DOHH2 (cell line): ENCODE measurements at regions not wholly inside any gene's neighbourhood (a gene's known extent, or its start where the extent isn't known, plus 50 kb on each side); places are given as distances from the start of the nearest gene placed in this dataset.

Source experiments
- H3F3A ChIP-seq: fragments of 200-600 bp; sonication (generic), shearing (Covaris generic); 2 replicates; pipeline ENCODE4 v1.6.0; 2016; ENCODE audit warnings: antibody characterized with exemption, mild to moderate bottlenecking; ENCODE audit not compliant: control insufficient read depth, insufficient read depth
- H3K27ac ChIP-seq: fragments of 200-600 bp; sonication (generic); 2 replicates; pipeline ENCODE4 v1.5.1; 2014; ENCODE audit warnings: low read depth, mild to moderate bottlenecking, low read length, moderate library complexity
- H3K27me3 ChIP-seq: fragments of 200-600 bp; sonication (generic); 2 replicates; pipeline ENCODE4 v1.6.1; 2014; ENCODE audit warnings: mild to moderate bottlenecking, low read length, mixed read lengths; ENCODE audit not compliant: control insufficient read depth
- H3K36me3 ChIP-seq: fragments of 200-600 bp; sonication (generic); 2 replicates; pipeline ENCODE4 v1.6.1; 2014; ENCODE audit warnings: mild to moderate bottlenecking, low read length, moderate library complexity, mixed read lengths; ENCODE audit not compliant: control insufficient read depth
- H3K4me1 ChIP-seq: fragments of 200-600 bp; sonication (generic); 2 replicates; pipeline ENCODE4 v1.6.1; 2014; ENCODE audit warnings: mild to moderate bottlenecking, low read length, mixed read lengths; ENCODE audit not compliant: control insufficient read depth
- H3K4me2 ChIP-seq: fragments of 200-600 bp; sonication (generic); 2 replicates; pipeline ENCODE4 v1.6.0; 2014; ENCODE audit warnings: mild to moderate bottlenecking, low read length, moderate library complexity
- H3K4me3 ChIP-seq: fragments of 200-600 bp; sonication (generic); 2 replicates; pipeline ENCODE4 v1.5.1; 2014; ENCODE audit warnings: mild to moderate bottlenecking, low read length, mixed read lengths
- H3K79me2 ChIP-seq: fragments of 200-600 bp; sonication (generic); 2 replicates; pipeline ENCODE4 v1.6.1; 2014; ENCODE audit warnings: mild to moderate bottlenecking, low read length, mixed read lengths; ENCODE audit not compliant: control insufficient read depth
- H3K9me2 ChIP-seq: fragments of 200-600 bp; sonication (generic); replicated peaks from 2 replicates; pipeline ENCODE4 v1.6.1; 2014; ENCODE audit warnings: mild to moderate bottlenecking, low read length, mixed read lengths; ENCODE audit not compliant: control insufficient read depth
- H3K9me3 ChIP-seq: fragments of 200-600 bp; sonication (generic); 2 replicates; pipeline ENCODE4 v1.6.1; 2014; ENCODE audit warnings: antibody characterized with exemption, low read length, mixed read lengths; ENCODE audit not compliant: control insufficient read depth, insufficient read depth
- H4K20me1 ChIP-seq: fragments of 200-600 bp; sonication (generic); 2 replicates; pipeline ENCODE4 v1.6.0; 2014; ENCODE audit warnings: low read depth, mild to moderate bottlenecking, antibody characterized with exemption, low read length, moderate library complexity; ENCODE audit not compliant: control insufficient read depth, insufficient read depth
- CTCF ChIP-seq: fragments of 200-600 bp; sonication (generic); IDR thresholded peaks from one replicate; pipeline ENCODE4 v1.5.1; 2014; ENCODE audit warnings: antibody characterized with exemption, mild to moderate bottlenecking, low read depth, low read length; ENCODE audit not compliant: poor library complexity, severe bottlenecking
- EZH2phosphoT487 ChIP-seq: fragments of 200-600 bp; sonication (generic); IDR thresholded peaks from 2 replicates; pipeline ENCODE4 v1.6.1; 2017; ENCODE audit warnings: borderline replicate concordance, mild to moderate bottlenecking, antibody characterized with exemption, low read length, moderate library complexity, mixed read lengths

GRCh38 chr2:139790807-139791752 lies 1010.9 kb upstream of the NXPH2 start:
- Histone ChIP-seq H3K27ac (no peak overlapping the region), H3K4me3 (no peak overlapping the region), H3K36me3 (no peaks in the 10 kb centered on the region), H3K79me2 (no peaks in the 10 kb centered on the region), H3K4me2 (no peak overlapping the region), H3F3A (no peaks in the 10 kb centered on the region), H3K9me2 (no peaks in the 10 kb centered on the region), H4K20me1 (no peaks in the 10 kb centered on the region), H3K4me1 (no peaks in the 10 kb centered on the region), H3K9me3 (no peaks in the 10 kb centered on the region), H3K27me3 (no peaks in the 10 kb centered on the region)
- TF ChIP-seq EZH2phosphoT487 (no peak), CTCF (peak; percentile 35)

- Histone ChIP-seq H3K9me3 (no peaks in the 10 kb centered on the region), H4K20me1 (no peaks in the 10 kb centered on the region), H3K27me3 (no peaks in the 10 kb centered on the region), H3K79me2 (no peaks in the 10 kb centered on the region), H3K36me3 (no peaks in the 10 kb centered on the region), H3K9me2 (no peaks in the 10 kb centered on the region), H3K4me3 (no peak overlapping the region), H3K4me2 (no peak overlapping the region), H3K27ac (no peak overlapping the region), H3F3A (no peaks in the 10 kb centered on the region), H3K4me1 (no peaks in the 10 kb centered on the region)
- TF ChIP-seq EZH2phosphoT487 (no peak), CTCF (no peak)
These were observed 1009.9 kb upstream of the NXPH2 start for GRCh38 chr2:139790136-139790535.

GRCh38 chr2:139778732-139779131 lies 998.5 kb upstream of the NXPH2 start:
- H3K9me2 ChIP-seq = no peaks in the 10 kb centered on the region
- H3K79me2 ChIP-seq = no peaks in the 10 kb centered on the region
- no peaks in the 10 kb centered on the region for H3F3A ChIP-seq
- no peaks in the 10 kb centered on the region for H4K20me1 ChIP-seq
- H3K36me3 ChIP-seq = no peaks in the 10 kb centered on the region
- H3K4me2 ChIP-seq = no peak overlapping the region
- H3K9me3 ChIP-seq = no peaks in the 10 kb centered on the region
- no peak for TF ChIP-seq EZH2phosphoT487
- no peak for TF ChIP-seq CTCF
- no peak overlapping the region for H3K27ac ChIP-seq
- H3K4me3 ChIP-seq = no peak overlapping the region
- no peaks in the 10 kb centered on the region for H3K4me1 ChIP-seq
- no peaks in the 10 kb centered on the region for H3K27me3 ChIP-seq
